ENCODE measurements at regions not wholly inside any gene's neighbourhood (a gene's known extent, or its start where the extent isn't known, plus 50 kb on each side); places are given as distances from the start of the nearest gene placed in this dataset.

DNA sequence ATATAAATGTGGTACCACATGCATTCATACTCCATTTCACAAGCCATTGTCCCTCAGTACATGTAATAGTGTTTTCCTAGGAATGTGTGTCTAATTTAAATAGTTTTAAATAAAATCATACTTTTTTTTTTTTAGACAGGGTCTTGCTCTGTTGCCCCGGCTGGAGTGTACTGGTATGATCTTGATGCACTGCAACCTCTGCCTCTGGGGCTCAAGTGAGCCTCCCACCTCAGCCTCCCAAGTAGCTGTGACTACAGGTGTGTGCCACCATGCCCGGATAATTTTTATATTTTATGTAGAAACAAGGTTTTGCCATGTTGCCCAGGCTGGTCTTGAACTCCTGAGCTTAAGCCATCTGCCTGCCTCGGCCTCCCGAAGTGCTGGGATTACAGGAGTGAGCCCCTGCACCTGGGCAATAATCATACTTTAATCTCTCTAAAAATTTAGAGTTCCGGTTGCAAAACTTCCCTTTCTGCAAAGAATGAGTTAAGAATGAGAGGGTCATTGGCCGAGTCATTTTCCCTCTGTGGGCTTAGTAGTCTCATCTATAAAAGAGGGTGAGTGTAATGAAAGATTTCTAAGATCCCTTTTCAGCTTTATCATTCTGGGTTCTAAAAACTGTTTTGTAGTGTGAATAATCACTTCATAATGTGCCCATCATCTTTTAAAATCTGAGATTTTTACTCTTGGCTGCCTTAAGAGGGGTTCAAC, 116.0 kb upstream of the PELI1 start:
- Histone ChIP-seq H3K4me3 (no peak overlapping the region), H3K9me3 (no peaks in the 10 kb centered on the region), H3K27me3 (no peaks in the 10 kb centered on the region), H3K27ac (no peak overlapping the region), H3K36me3 (no peaks in the 10 kb centered on the region), H3K4me1 (ENCODE audit: insufficient read depth) (peaks cover 2% of the 10 kb centered on the region)
- intact Hi-C loops (cut with DNase I), result no loop called here
- WGBS, 3 donors, result 93 to 95% (median 94%) methylated on average over 6 of the region's 6 CpGs
- TF ChIP-seq, protein P1, sequence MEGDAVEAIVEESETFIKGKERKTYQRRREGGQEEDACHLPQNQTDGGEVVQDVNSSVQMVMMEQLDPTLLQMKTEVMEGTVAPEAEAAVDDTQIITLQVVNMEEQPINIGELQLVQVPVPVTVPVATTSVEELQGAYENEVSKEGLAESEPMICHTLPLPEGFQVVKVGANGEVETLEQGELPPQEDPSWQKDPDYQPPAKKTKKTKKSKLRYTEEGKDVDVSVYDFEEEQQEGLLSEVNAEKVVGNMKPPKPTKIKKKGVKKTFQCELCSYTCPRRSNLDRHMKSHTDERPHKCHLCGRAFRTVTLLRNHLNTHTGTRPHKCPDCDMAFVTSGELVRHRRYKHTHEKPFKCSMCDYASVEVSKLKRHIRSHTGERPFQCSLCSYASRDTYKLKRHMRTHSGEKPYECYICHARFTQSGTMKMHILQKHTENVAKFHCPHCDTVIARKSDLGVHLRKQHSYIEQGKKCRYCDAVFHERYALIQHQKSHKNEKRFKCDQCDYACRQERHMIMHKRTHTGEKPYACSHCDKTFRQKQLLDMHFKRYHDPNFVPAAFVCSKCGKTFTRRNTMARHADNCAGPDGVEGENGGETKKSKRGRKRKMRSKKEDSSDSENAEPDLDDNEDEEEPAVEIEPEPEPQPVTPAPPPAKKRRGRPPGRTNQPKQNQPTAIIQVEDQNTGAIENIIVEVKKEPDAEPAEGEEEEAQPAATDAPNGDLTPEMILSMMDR (IDR thresholded peaks at IDR 0.05), result no peak
- TF ChIP-seq EP300 (IDR thresholded peaks at IDR 0.05), result no peak
- no peak for TF ChIP-seq POLR2A (IDR thresholded peaks at IDR 0.05)
- DNase-seq, result no peak

DNA sequence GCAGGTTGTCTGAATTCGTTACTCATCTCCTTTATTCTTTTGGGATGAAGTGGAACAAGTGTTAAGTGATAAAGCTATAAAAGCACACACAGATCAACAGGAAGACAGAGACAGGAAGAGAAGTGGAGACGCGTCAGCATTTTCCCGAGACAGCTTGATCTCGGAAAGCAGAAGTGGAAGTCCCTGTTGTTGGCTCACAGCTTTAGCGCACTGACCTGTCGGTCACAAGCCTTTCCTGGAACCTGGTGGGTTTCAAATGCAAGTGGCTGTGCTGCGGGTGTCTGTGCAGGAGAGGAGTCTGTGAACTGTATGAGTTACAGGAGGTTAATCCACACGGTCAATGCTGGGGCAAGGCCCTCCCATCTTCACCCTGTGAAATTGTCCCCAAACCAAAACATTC, 116.6 kb upstream of the PELI1 start:
- 76 to 81% (median 77%) methylated on average over 9 of the region's 9 CpGs for WGBS, 3 donors
- Histone ChIP-seq H3K9me3 (no peaks in the 10 kb centered on the region), H3K27me3 (no peaks in the 10 kb centered on the region), H3K4me3 (no peak overlapping the region), H3K36me3 (no peaks in the 10 kb centered on the region), H3K4me1 (ENCODE audit: insufficient read depth) (peaks cover 2% of the 10 kb centered on the region), H3K27ac (no peak overlapping the region)
- intact Hi-C loops (cut with DNase I), result no loop called here
- TF ChIP-seq EP300 (IDR thresholded peaks at IDR 0.05) (no peak), POLR2A (IDR thresholded peaks at IDR 0.05) (no peak)
- TF ChIP-seq, protein P1 (IDR thresholded peaks at IDR 0.05), result no peak
- DNase-seq, result peak in 1 of 5 donors; percentile 34

DNA sequence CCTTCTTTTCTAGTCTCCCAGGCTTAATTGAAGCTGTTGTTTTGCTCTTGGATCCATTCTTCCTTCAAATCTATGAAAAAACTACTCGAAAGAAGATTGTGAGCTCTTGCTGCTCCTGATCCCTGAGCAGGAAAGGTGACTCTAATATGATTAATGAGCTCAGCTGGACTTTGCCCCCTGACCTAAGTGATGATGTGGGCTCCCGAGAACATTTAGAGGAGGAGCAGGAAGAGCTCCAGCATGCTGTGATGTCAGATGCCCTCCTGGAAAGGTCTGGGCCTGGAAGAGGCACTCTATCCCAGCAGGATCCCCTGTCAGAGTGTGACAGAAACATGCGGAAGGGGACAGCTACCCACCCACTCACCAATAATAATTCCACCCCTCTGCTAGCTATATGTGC, 117.9 kb upstream of the PELI1 start:
- TF ChIP-seq, protein P1 (IDR thresholded peaks at IDR 0.05), result no peak
- no peak for TF ChIP-seq POLR2A (IDR thresholded peaks at IDR 0.05)
- no peak for TF ChIP-seq EP300 (IDR thresholded peaks at IDR 0.05)
- no peak for DNase-seq
- no peaks in the 10 kb centered on the region for H3K36me3 ChIP-seq
- peaks cover 2% of the 10 kb centered on the region for H3K4me1 ChIP-seq (ENCODE audit: insufficient read depth)
- intact Hi-C loops (cut with DNase I), result no loop called here
- H3K4me3 ChIP-seq, result no peak overlapping the region
- no peaks in the 10 kb centered on the region for H3K9me3 ChIP-seq
- no peaks in the 10 kb centered on the region for H3K27me3 ChIP-seq
- H3K27ac ChIP-seq, result no peak overlapping the region
- 45 to 68% (median 68%) methylated on average over 3 of the region's 3 CpGs for WGBS, 3 donors

DNA sequence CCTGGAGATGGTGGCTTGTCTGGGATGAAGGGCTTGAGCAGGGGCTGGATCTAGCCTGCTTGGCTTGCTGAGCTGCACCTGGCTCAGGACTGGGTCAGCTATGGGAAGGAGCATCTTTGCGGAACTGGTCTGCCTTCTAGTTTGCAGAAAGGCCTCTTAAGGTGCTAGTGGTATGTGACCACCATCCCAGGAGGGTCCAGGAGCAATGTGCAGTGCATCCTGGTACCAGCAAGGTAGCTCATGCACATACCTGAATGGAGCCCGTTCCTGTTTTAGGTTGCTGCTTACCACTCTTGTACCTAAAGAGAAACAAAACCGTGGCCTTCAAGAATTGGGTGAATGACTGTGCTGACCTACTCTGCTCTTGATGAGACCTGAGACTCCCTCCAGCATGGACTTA, 118.6 kb upstream of the PELI1 start:
- no peaks in the 10 kb centered on the region for H3K36me3 ChIP-seq
- intact Hi-C loops (cut with DNase I), result no loop called here
- no peaks in the 10 kb centered on the region for H3K27me3 ChIP-seq
- TF ChIP-seq EP300 (IDR thresholded peaks at IDR 0.05) (no peak), POLR2A (IDR thresholded peaks at IDR 0.05) (no peak)
- TF ChIP-seq, protein P1 (IDR thresholded peaks at IDR 0.05), result no peak
- no peak overlapping the region for H3K27ac ChIP-seq
- 87 to 93% (median 92%) methylated on average over 3 of the region's 3 CpGs for WGBS, 3 donors
- H3K4me1 ChIP-seq (ENCODE audit: insufficient read depth), result peaks cover 2% of the 10 kb centered on the region
- no peaks in the 10 kb centered on the region for H3K9me3 ChIP-seq
- H3K4me3 ChIP-seq, result no peak overlapping the region
- no peak for DNase-seq
